ENCODE measurements at regions not wholly inside any gene's neighbourhood (a gene's known extent, or its start where the extent isn't known, plus 50 kb on each side); places are given as distances from the start of the nearest gene placed in this dataset.

- DNase-seq (ENCODE audit: low read depth in 1 of 2, low spot score in 2 of 2): no peak
- Histone ChIP-seq H3K4me3 (no peak overlapping the region), H3K36me3 (no peaks in the 10 kb centered on the region), H3K27ac (no peak overlapping the region), H3K9me3 (replicated peaks) (no peaks in the 10 kb centered on the region), H3K27me3 (replicated peaks) (no peaks in the 10 kb centered on the region), H3K4me1 (replicated peaks) (no peaks in the 10 kb centered on the region)
These were observed 853.8 kb downstream of the IGSF11 start for GRCh38 chr3:118180853-118181252.

- H3K36me3 ChIP-seq: no peaks in the 10 kb centered on the region
- DNase-seq (ENCODE audit: low read depth in 1 of 2, low spot score in 2 of 2): no peak
- no peak overlapping the region for H3K4me3 ChIP-seq
These were observed 853.4 kb downstream of the IGSF11 start for GRCh38 chr3:118181274-118181673.

DNA sequence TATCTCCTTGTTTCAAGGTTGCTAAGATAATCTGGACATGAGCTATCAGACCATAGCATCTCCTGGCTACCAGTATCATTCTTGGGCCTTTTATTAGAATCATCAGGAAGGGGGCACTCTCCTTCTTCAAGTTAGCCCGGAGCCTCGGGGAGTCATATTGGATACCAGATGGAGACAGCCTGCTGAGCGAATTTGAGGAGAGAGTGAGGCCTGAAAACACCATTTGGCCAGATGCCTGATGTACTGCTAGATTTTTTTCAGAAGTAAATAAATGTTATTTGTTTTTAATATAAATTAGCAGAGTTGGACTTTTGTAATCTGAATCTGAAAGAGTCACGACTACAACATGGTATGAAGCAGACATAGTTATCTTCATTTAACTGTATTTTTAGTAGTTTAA lies 848.6 kb downstream of the IGSF11 start:
- H3K27ac ChIP-seq: no peak overlapping the region
- DNase-seq (ENCODE audit: low read depth in 1 of 2, low spot score in 2 of 2): no peak
- no peaks in the 10 kb centered on the region for H3K36me3 ChIP-seq
- H3K9me3 ChIP-seq (replicated peaks): no peaks in the 10 kb centered on the region
- no peak overlapping the region for H3K4me3 ChIP-seq
- no peaks in the 10 kb centered on the region for H3K27me3 ChIP-seq (replicated peaks)
- no peaks in the 10 kb centered on the region for H3K4me1 ChIP-seq (replicated peaks)

More at GRCh38 chr3:118181274-118181673, 853.4 kb downstream of the IGSF11 start:
- Histone ChIP-seq H3K4me1 (replicated peaks) (no peaks in the 10 kb centered on the region), H3K9me3 (replicated peaks) (no peaks in the 10 kb centered on the region), H3K27me3 (replicated peaks) (no peaks in the 10 kb centered on the region), H3K27ac (no peak overlapping the region)

DNA sequence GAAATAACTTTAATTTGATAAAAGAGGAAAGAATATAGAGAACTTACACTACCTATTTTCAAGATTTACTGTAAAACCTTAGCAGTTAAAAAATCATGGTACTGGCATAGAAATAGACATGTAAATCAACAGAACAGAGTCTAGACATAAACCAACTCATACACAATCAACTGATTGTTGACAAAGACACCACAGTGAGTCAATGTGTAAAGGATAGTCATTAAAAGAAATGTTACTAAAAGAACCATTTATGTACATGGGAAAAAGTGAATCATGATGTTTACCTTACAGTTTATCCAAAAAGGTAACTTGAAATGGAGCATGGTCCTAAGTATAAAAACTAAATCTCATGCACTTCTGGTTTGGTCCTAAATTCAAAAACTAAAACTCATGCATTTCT lies 847.4 kb downstream of the IGSF11 start:
- no peak for DNase-seq (ENCODE audit: low read depth in 1 of 2, low spot score in 2 of 2)
- H3K27ac ChIP-seq: no peak overlapping the region
- no peak overlapping the region for H3K4me3 ChIP-seq
- H3K27me3 ChIP-seq (replicated peaks): no peaks in the 10 kb centered on the region
- no peaks in the 10 kb centered on the region for H3K4me1 ChIP-seq (replicated peaks)
- no peaks in the 10 kb centered on the region for H3K36me3 ChIP-seq
- 0 out of 2 replicates have a peak, but pooled peaks cover 3% of the 10 kb centered on the region for H3K9me3 ChIP-seq (replicated peaks)

DNA sequence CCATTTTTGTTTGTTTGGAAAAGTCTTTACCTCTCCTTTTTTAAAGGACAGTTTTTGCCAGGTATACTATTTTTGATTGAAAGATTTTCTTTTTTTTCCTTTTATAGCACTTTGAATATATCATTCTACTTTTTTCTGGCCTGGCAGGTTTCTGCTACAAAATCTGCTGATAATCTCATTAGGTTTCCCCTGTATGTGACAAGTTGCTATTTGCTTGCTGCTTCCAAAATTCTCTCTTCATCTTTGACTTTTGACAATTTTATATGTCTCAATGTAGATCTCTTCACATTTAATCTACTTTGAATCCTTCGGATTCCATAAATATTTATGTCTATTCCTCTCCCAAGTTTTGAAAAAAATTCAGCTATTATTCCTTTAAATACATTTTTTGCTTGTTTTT lies 838.5 kb downstream of the IGSF11 start:
- Histone ChIP-seq H3K4me3 (no peak overlapping the region), H3K4me1 (replicated peaks) (no peaks in the 10 kb centered on the region), H3K9me3 (replicated peaks) (0 out of 2 replicates have a peak, but pooled peaks cover 6% of the 10 kb centered on the region), H3K36me3 (no peaks in the 10 kb centered on the region), H3K27me3 (replicated peaks) (no peaks in the 10 kb centered on the region), H3K27ac (no peak overlapping the region)
- no peak for DNase-seq (ENCODE audit: low read depth in 1 of 2, low spot score in 2 of 2)

DNA sequence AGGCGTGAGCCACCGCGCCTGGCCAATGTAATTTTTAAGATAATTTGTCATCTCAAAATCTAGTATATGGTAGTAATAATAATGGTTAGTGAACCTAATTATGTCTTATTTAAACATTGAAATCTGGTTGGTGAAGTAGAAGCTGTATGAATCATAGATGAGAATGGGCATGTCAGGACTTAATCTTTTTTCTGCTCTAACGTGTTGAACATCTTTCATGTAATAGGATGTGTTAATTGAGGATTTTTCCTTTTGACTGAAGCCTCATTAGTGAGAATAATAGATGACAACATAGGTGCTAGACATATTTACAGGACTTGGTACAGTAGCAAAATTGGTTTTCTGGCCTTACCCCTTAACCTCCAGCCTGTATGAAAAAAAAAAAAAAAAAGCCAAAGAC lies 835.6 kb downstream of the IGSF11 start:
- Histone ChIP-seq H3K4me3 (no peak overlapping the region), H3K27ac (no peak overlapping the region), H3K4me1 (replicated peaks) (no peaks in the 10 kb centered on the region), H3K36me3 (no peaks in the 10 kb centered on the region), H3K27me3 (replicated peaks) (no peaks in the 10 kb centered on the region), H3K9me3 (replicated peaks) (no peaks in the 10 kb centered on the region)
- no peak for DNase-seq (ENCODE audit: low read depth in 1 of 2, low spot score in 2 of 2)

GRCh38 chr3:118204052-118204656 lies 830.5 kb downstream of the IGSF11 start:
- Histone ChIP-seq H3K4me1 (replicated peaks) (no peaks in the 10 kb centered on the region), H3K27me3 (replicated peaks) (no peaks in the 10 kb centered on the region), H3K27ac (no peak overlapping the region), H3K4me3 (no peak overlapping the region), H3K9me3 (replicated peaks) (no peaks in the 10 kb centered on the region), H3K36me3 (no peaks in the 10 kb centered on the region)
- DNase-seq (ENCODE audit: low read depth in 1 of 2, low spot score in 2 of 2): no peak

DNA sequence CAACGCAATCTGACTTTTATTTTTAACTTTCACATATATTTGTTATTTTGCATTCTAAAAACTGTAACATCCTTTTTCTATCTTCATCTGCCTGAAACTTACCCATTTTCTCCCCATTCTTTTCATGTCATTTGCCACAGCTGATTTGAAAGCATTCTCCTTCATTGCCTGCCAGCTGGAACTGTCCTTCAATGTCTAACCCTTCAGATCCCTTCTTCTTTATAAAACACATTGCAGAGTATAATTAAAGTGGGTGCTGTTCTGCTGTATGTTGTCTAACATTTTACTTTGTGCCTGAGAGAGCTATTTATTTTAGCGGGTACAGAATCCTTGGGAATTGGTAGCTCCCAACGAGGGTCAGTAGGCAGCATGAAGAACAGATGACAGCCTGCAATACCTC lies 827.4 kb downstream of the IGSF11 start:
- H3K27ac ChIP-seq: no peak overlapping the region
- no peaks in the 10 kb centered on the region for H3K27me3 ChIP-seq (replicated peaks)
- DNase-seq (ENCODE audit: low read depth in 1 of 2, low spot score in 2 of 2): no peak
- no peaks in the 10 kb centered on the region for H3K36me3 ChIP-seq
- H3K4me1 ChIP-seq (replicated peaks): no peaks in the 10 kb centered on the region
- no peak overlapping the region for H3K4me3 ChIP-seq
- no peaks in the 10 kb centered on the region for H3K9me3 ChIP-seq (replicated peaks)

GRCh38 chr3:118208642-118209041 lies 826.0 kb downstream of the IGSF11 start:
- H3K27me3 ChIP-seq (replicated peaks): no peaks in the 10 kb centered on the region
- no peak for DNase-seq (ENCODE audit: low read depth in 1 of 2, low spot score in 2 of 2)
- no peaks in the 10 kb centered on the region for H3K36me3 ChIP-seq
- no peak overlapping the region for H3K4me3 ChIP-seq
- H3K9me3 ChIP-seq (replicated peaks): 0 out of 2 replicates have a peak, but pooled peaks cover 3% of the 10 kb centered on the region
- no peak overlapping the region for H3K27ac ChIP-seq
- no peaks in the 10 kb centered on the region for H3K4me1 ChIP-seq (replicated peaks)

DNA sequence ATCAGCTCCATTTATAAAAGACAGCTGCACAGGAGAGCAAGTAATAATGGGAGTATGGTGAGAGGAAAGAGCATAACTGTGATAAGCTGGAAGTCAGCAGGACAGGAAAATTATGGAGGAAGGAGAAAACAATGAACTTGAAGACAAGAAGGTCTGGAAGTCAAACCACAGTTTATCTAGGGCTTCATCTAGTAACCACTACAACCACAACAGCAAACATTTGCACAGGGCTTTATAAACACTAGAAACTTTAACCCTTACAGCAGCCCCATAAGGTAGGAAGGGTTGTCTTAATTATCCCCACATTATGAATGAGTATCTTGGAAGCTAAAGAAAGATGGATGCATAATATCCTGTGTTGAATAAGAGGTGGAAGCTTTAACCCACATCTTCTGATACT lies 820.8 kb downstream of the IGSF11 start:
- H3K4me3 ChIP-seq: no peak overlapping the region
- no peak overlapping the region for H3K27ac ChIP-seq
- H3K4me1 ChIP-seq (replicated peaks): no peaks in the 10 kb centered on the region
- no peaks in the 10 kb centered on the region for H3K36me3 ChIP-seq
- H3K27me3 ChIP-seq (replicated peaks): no peaks in the 10 kb centered on the region
- DNase-seq (ENCODE audit: low read depth in 1 of 2, low spot score in 2 of 2): no peak
- 0 out of 2 replicates have a peak, but pooled peaks cover 3% of the 10 kb centered on the region for H3K9me3 ChIP-seq (replicated peaks)

GRCh38 chr3:118226206-118226605 lies 808.4 kb downstream of the IGSF11 start:
- Histone ChIP-seq H3K4me1 (replicated peaks) (no peaks in the 10 kb centered on the region), H3K4me3 (no peak overlapping the region), H3K27ac (no peak overlapping the region), H3K9me3 (replicated peaks) (no peaks in the 10 kb centered on the region), H3K36me3 (no peaks in the 10 kb centered on the region), H3K27me3 (replicated peaks) (no peaks in the 10 kb centered on the region)
- no peak for DNase-seq (ENCODE audit: low read depth in 1 of 2, low spot score in 2 of 2)

GRCh38 chr3:118227191-118227590 lies 807.5 kb downstream of the IGSF11 start:
- Histone ChIP-seq H3K27ac (no peak overlapping the region), H3K4me3 (no peak overlapping the region), H3K36me3 (no peaks in the 10 kb centered on the region), H3K27me3 (replicated peaks) (no peaks in the 10 kb centered on the region), H3K9me3 (replicated peaks) (no peaks in the 10 kb centered on the region), H3K4me1 (replicated peaks) (no peaks in the 10 kb centered on the region)
- DNase-seq (ENCODE audit: low read depth in 1 of 2, low spot score in 2 of 2): no peak

GRCh38 chr3:118228151-118228550 lies 806.5 kb downstream of the IGSF11 start:
- no peaks in the 10 kb centered on the region for H3K36me3 ChIP-seq
- H3K4me1 ChIP-seq (replicated peaks): no peaks in the 10 kb centered on the region
- H3K27ac ChIP-seq: no peak overlapping the region
- no peaks in the 10 kb centered on the region for H3K9me3 ChIP-seq (replicated peaks)
- DNase-seq (ENCODE audit: low read depth in 1 of 2, low spot score in 2 of 2): no peak
- no peaks in the 10 kb centered on the region for H3K27me3 ChIP-seq (replicated peaks)
- no peak overlapping the region for H3K4me3 ChIP-seq

DNA sequence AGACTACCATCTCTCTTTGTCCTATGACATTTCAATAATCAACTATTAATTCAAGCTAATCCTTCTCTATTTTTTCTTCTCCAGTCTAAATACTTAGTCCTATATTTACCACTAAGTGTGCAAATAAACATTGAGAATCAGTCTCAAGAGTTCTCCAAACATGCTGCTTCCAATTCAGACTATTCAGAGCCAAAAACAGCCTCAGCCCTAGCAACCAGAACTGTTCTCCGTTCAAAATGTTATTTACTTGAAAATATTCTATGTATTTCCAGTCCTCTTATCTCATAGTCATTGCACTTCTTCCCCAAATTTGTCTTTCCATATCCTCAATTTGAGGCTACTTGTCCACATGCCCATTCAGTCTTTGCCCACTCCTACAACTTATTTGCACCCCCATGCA lies 805.5 kb downstream of the IGSF11 start:
- Histone ChIP-seq H3K27me3 (replicated peaks) (no peaks in the 10 kb centered on the region), H3K27ac (no peak overlapping the region), H3K9me3 (replicated peaks) (no peaks in the 10 kb centered on the region), H3K4me1 (replicated peaks) (no peaks in the 10 kb centered on the region), H3K4me3 (no peak overlapping the region), H3K36me3 (no peaks in the 10 kb centered on the region)
- DNase-seq (ENCODE audit: low read depth in 1 of 2, low spot score in 2 of 2): no peak

- Histone ChIP-seq H3K27me3 (replicated peaks) (no peaks in the 10 kb centered on the region), H3K27ac (no peak overlapping the region), H3K4me1 (replicated peaks) (no peaks in the 10 kb centered on the region), H3K4me3 (no peak overlapping the region), H3K9me3 (replicated peaks) (no peaks in the 10 kb centered on the region), H3K36me3 (no peaks in the 10 kb centered on the region)
- no peak for DNase-seq (ENCODE audit: low read depth in 1 of 2, low spot score in 2 of 2)
These were observed 803.1 kb downstream of the IGSF11 start for GRCh38 chr3:118231578-118231977.
